ENCODE measurements at regions not wholly inside any gene's neighbourhood (a gene's known extent, or its start where the extent isn't known, plus 50 kb on each side); places are given as distances from the start of the nearest gene placed in this dataset.

DNA sequence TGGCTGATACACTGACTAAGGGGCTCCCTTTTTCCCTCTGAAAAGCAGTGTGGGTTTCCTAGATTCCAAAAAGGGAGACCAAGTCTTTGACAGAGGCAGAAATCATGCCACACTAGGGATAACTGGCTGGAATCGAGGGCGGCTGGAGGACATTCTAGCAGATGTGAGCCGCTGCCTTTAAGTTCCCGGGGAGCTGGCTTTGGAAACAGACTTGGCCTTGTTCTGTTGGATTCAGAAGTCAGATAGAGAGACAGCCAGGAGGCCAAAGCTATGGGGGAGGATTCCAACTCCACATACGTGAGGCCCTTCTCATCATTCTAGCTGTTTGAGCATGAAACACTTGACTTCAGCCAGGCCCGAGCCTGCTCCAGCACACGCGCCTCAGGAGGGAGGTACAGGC is 109.9 kb upstream of the FOXC1 start:
- no peak for TF ChIP-seq POLR2A (IDR thresholded peaks at IDR 0.05; ENCODE audit: low read length)
- TF ChIP-seq GATA1 (IDR thresholded peaks at IDR 0.05; ENCODE audit: low read depth, low read length) = no peak
